Panc1 (cell line): ENCODE measurements at regions not wholly inside any gene's neighbourhood (a gene's known extent, or its start where the extent isn't known, plus 50 kb on each side); places are given as distances from the start of the nearest gene placed in this dataset.

ENCODE experiments used
- ATAC-seq: fragments of 200-7000 bp; cut with Tn5 transposase; 2 replicates; pipeline ENCODE4 v1.9.1; 2020; ENCODE audit warnings: mild to moderate bottlenecking, moderate library complexity
- BruUV-seq: library from RNA; stranded (reverse); fragments of 400-500 nt; replicated peaks from 2 replicates; lab custom pipeline; 2021; lab: Mats Ljungman, UMichigan
- CTCF ChIA-PET: fragments of 300-600 bp; sonication (Branson Sonifier 250); formaldehyde crosslinking; loops from one replicate; lab custom pipeline; 2022; ENCODE audit warnings: antibody characterized with exemption; lab: Charles Lee
- POLR2A ChIA-PET: fragments of 300-600 bp; sonication (Branson Sonifier 250); formaldehyde crosslinking; loops from one replicate; lab custom pipeline; 2022; ENCODE audit warnings: antibody characterized with exemption; lab: Charles Lee
- DNase-seq: peaks from one replicate; pipeline ENCODE4 v3.0.0-alpha.2; 2010; ENCODE audit warnings: low read depth, low spot score
- H3K27ac ChIP-seq: 2 replicates; pipeline ENCODE4 v1.5.1; 2011; ENCODE audit warnings: mild to moderate bottlenecking, low read length, inconsistent platforms
- H3K27me3 ChIP-seq: fragments of 200-500 bp; sonication (Bioruptor generic); 2 replicates; pipeline ENCODE4 v1.6.0; 2014; ENCODE audit warnings: low read length, inconsistent platforms; ENCODE audit not compliant: control insufficient read depth, insufficient read depth
- H3K36me3 ChIP-seq: fragments of 200-500 bp; sonication (Bioruptor generic); 2 replicates; pipeline ENCODE4 v1.5.1; 2014; ENCODE audit warnings: inconsistent platforms, mild to moderate bottlenecking, low read length, moderate library complexity; ENCODE audit not compliant: control insufficient read depth, insufficient read depth
- H3K4me1 ChIP-seq: 2 replicates; pipeline ENCODE4 v1.5.1; 2011; ENCODE audit warnings: inconsistent platforms, mild to moderate bottlenecking, low read length, moderate library complexity; ENCODE audit not compliant: control insufficient read depth, insufficient read depth
- H3K4me3 ChIP-seq, 2 experiments: 2 replicates each; pipeline ENCODE4 v1.5.1; 2011 to 2012; ENCODE audit warnings: low read depth in 2 of 2, low read length in 2 of 2, mild to moderate bottlenecking in 2 of 2, inconsistent platforms in 1 of 2, moderate library complexity in 1 of 2
- H3K9me3 ChIP-seq: fragments of 200-500 bp; sonication (Bioruptor generic); 2 replicates; pipeline ENCODE4 v1.5.1; 2014; ENCODE audit warnings: low read depth, mild to moderate bottlenecking, inconsistent platforms, low read length, moderate library complexity; ENCODE audit not compliant: control insufficient read depth, insufficient read depth
- CTCF ChIP-seq: fragments of 450-650 bp; IDR thresholded peaks from 2 replicates; pipeline ENCODE4 v1.5.1; 2017; ENCODE audit warnings: mild to moderate bottlenecking
- POLR2AphosphoS5 ChIP-seq: IDR thresholded peaks from 2 replicates; pipeline ENCODE4 v1.6.1; 2012; ENCODE audit warnings: mild to moderate bottlenecking, low read depth, low read length, moderate library complexity
- REST ChIP-seq, 2 experiments: IDR thresholded peaks; 2 replicates each; pipeline ENCODE4 v1.6.1; 2011 to 2012; ENCODE audit warnings: low read depth in 2 of 2, control low read depth in 1 of 2, low read length in 1 of 2, mild to moderate bottlenecking in 1 of 2, moderate library complexity in 1 of 2; ENCODE audit not compliant: insufficient read depth in 1 of 2
- SIN3A ChIP-seq: IDR thresholded peaks from 2 replicates; pipeline ENCODE4 v1.6.1; 2012; ENCODE audit warnings: low read depth, mild to moderate bottlenecking, low read length, moderate library complexity, borderline replicate concordance; ENCODE audit not compliant: insufficient read depth
- TCF7L2 ChIP-seq: IDR thresholded peaks from 2 replicates; pipeline ENCODE4 v1.6.1; 2011; ENCODE audit warnings: mild to moderate bottlenecking, low read depth, low read length, inconsistent platforms
- in situ Hi-C: cut with HindIII; loops from 2 replicates; pipeline ENCODE4 v1.10.0; 2016; ENCODE audit warnings: low sequenced_read_pairs, low pct_unique_long_range_greater_than_20kb
- intact Hi-C: fragments of 100-400 bp; cut with micrococcal nuclease; formaldehyde crosslinking; loops from one replicate; pipeline ENCODE4 v1.10.0; 2022; ENCODE audit not compliant: unreplicated experiment

GRCh38 chr3:87468235-87468634 is 191.9 kb upstream of the POU1F1 start:
- Histone ChIP-seq H3K27me3 (no peaks in the 10 kb centered on the region), H3K27ac (no peak overlapping the region), H3K36me3 (no peaks in the 10 kb centered on the region), H3K4me3 (no peak overlapping the region), H3K9me3 (no peaks in the 10 kb centered on the region), H3K4me1 (no peaks in the 10 kb centered on the region)
- ATAC-seq (no peak), DNase-seq (no peak)
- intact Hi-C loops, result no loop called here
- POLR2A ChIA-PET, result no interaction called here
- in situ Hi-C loops, result no loop called here
- CTCF ChIA-PET, result no interaction called here
- BruUV-seq, result no TSS peak
- no peak for TF ChIP-seq CTCF
- TF ChIP-seq SIN3A, result no peak
- TF ChIP-seq TCF7L2, result no peak
- no peak for TF ChIP-seq POLR2AphosphoS5
- no peak for TF ChIP-seq REST (IDR thresholded peaks at IDR 0.05; ENCODE audit: insufficient read depth in 1 of 2, low read depth in 2 of 2, low read length in 1 of 2)

GRCh38 chr3:87462228-87462627 is 185.8 kb upstream of the POU1F1 start:
- BruUV-seq, result no TSS peak
- in situ Hi-C loops (no loop called here), intact Hi-C loops (no loop called here)
- no peak overlapping the region for H3K4me3 ChIP-seq
- TF ChIP-seq SIN3A (no peak), TCF7L2 (no peak), POLR2AphosphoS5 (no peak), REST (IDR thresholded peaks at IDR 0.05; ENCODE audit: insufficient read depth in 1 of 2, low read depth in 2 of 2, low read length in 1 of 2) (no peak), CTCF (no peak)
- DNase-seq (no peak), ATAC-seq (no peak)
- no peaks in the 10 kb centered on the region for H3K4me1 ChIP-seq
- no peaks in the 10 kb centered on the region for H3K27me3 ChIP-seq
- CTCF ChIA-PET, result no interaction called here
- no peaks in the 10 kb centered on the region for H3K9me3 ChIP-seq
- no peaks in the 10 kb centered on the region for H3K36me3 ChIP-seq
- POLR2A ChIA-PET, result no interaction called here
- H3K27ac ChIP-seq, result no peak overlapping the region
